ENCODE measurements at regions not wholly inside any gene's neighbourhood (a gene's known extent, or its start where the extent isn't known, plus 50 kb on each side); places are given as distances from the start of the nearest gene placed in this dataset.

GRCh38 chr7:120207037-120207436, 65.9 kb upstream of the KCND2 start:
- no peak for TF ChIP-seq CTCF (IDR thresholded peaks at IDR 0.05; ENCODE audit: unreplicated experiment)
- Mint-ChIP-seq H3K27me3 (ENCODE audit: unreplicated experiment) (no peaks in the 10 kb centered on the region), H3K9me3 (ENCODE audit: unreplicated experiment) (no peaks in the 10 kb centered on the region), H3K27ac (ENCODE audit: unreplicated experiment) (no peak overlapping the region), H3K4me3 (ENCODE audit: unreplicated experiment) (no peak overlapping the region), H3K4me1 (ENCODE audit: unreplicated experiment) (no peaks in the 10 kb centered on the region), H3K36me3 (ENCODE audit: low read depth, unreplicated experiment) (no peaks in the 10 kb centered on the region)
- DNase-seq (ENCODE audit: low spot score), result no peak

- no peak overlapping the region for H3K27ac Mint-ChIP-seq (ENCODE audit: unreplicated experiment)
- DNase-seq (ENCODE audit: low spot score), result no peak
- TF ChIP-seq CTCF (IDR thresholded peaks at IDR 0.05; ENCODE audit: unreplicated experiment), result no peak
- no peaks in the 10 kb centered on the region for H3K9me3 Mint-ChIP-seq (ENCODE audit: unreplicated experiment)
- no peaks in the 10 kb centered on the region for H3K27me3 Mint-ChIP-seq (ENCODE audit: unreplicated experiment)
- H3K36me3 Mint-ChIP-seq (ENCODE audit: low read depth, unreplicated experiment), result no peaks in the 10 kb centered on the region
- H3K4me3 Mint-ChIP-seq (ENCODE audit: unreplicated experiment), result no peak overlapping the region
- H3K4me1 Mint-ChIP-seq (ENCODE audit: unreplicated experiment), result no peaks in the 10 kb centered on the region
Measured at GRCh38 chr7:120215654-120216053, 57.3 kb upstream of the KCND2 start.

GRCh38 chr7:120216947-120217346, 56.0 kb upstream of the KCND2 start:
- Mint-ChIP-seq H3K27ac (ENCODE audit: unreplicated experiment) (no peak overlapping the region), H3K36me3 (ENCODE audit: low read depth, unreplicated experiment) (no peaks in the 10 kb centered on the region), H3K27me3 (ENCODE audit: unreplicated experiment) (no peaks in the 10 kb centered on the region), H3K9me3 (ENCODE audit: unreplicated experiment) (no peaks in the 10 kb centered on the region), H3K4me3 (ENCODE audit: unreplicated experiment) (no peak overlapping the region), H3K4me1 (ENCODE audit: unreplicated experiment) (no peaks in the 10 kb centered on the region)
- DNase-seq (ENCODE audit: low spot score), result no peak
- TF ChIP-seq CTCF (IDR thresholded peaks at IDR 0.05; ENCODE audit: unreplicated experiment), result no peak

GRCh38 chr7:120218712-120219111, 54.3 kb upstream of the KCND2 start:
- Mint-ChIP-seq H3K9me3 (ENCODE audit: unreplicated experiment) (no peaks in the 10 kb centered on the region), H3K4me3 (ENCODE audit: unreplicated experiment) (no peak overlapping the region), H3K4me1 (ENCODE audit: unreplicated experiment) (no peaks in the 10 kb centered on the region), H3K36me3 (ENCODE audit: low read depth, unreplicated experiment) (no peaks in the 10 kb centered on the region), H3K27ac (ENCODE audit: unreplicated experiment) (no peak overlapping the region), H3K27me3 (ENCODE audit: unreplicated experiment) (no peaks in the 10 kb centered on the region)
- DNase-seq (ENCODE audit: low spot score), result no peak
- no peak for TF ChIP-seq CTCF (IDR thresholded peaks at IDR 0.05; ENCODE audit: unreplicated experiment)

- no peak for DNase-seq (ENCODE audit: low spot score)
- Mint-ChIP-seq H3K36me3 (ENCODE audit: low read depth, unreplicated experiment) (no peaks in the 10 kb centered on the region), H3K27ac (ENCODE audit: unreplicated experiment) (no peak overlapping the region), H3K9me3 (ENCODE audit: unreplicated experiment) (no peaks in the 10 kb centered on the region), H3K4me1 (ENCODE audit: unreplicated experiment) (no peaks in the 10 kb centered on the region), H3K4me3 (ENCODE audit: unreplicated experiment) (no peak overlapping the region), H3K27me3 (ENCODE audit: unreplicated experiment) (no peaks in the 10 kb centered on the region)
- no peak for TF ChIP-seq CTCF (IDR thresholded peaks at IDR 0.05; ENCODE audit: unreplicated experiment)
Measured at GRCh38 chr7:120221666-120222065, 51.3 kb upstream of the KCND2 start.
